Daoy (cell line): ENCODE measurements at regions not wholly inside any gene's neighbourhood (a gene's known extent, or its start where the extent isn't known, plus 50 kb on each side); places are given as distances from the start of the nearest gene placed in this dataset.

Experiments
- DNase-seq: peaks from one replicate; pipeline ENCODE4 v3.0.0-alpha.2; 2015; ENCODE audit warnings: low read depth

- DNase-seq: no peak
Measured at GRCh38 chr2:41663056-41663455, 384.8 kb upstream of the PKDCC start.

GRCh38 chr2:41668529-41668928 lies 379.3 kb upstream of the PKDCC start:
- DNase-seq: no peak

GRCh38 chr2:41678639-41679038 lies 369.2 kb upstream of the PKDCC start:
- DNase-seq: no peak

GRCh38 chr2:41686156-41686555 lies 361.7 kb upstream of the PKDCC start:
- DNase-seq: no peak

- DNase-seq: no peak
Measured at GRCh38 chr2:41691561-41691960, 356.3 kb upstream of the PKDCC start.

GRCh38 chr2:41694536-41695049 lies 353.2 kb upstream of the PKDCC start:
- no peak for DNase-seq

GRCh38 chr2:41695198-41696113 lies 352.4 kb upstream of the PKDCC start:
- DNase-seq: no peak

GRCh38 chr2:41697389-41697788 lies 350.4 kb upstream of the PKDCC start:
- no peak for DNase-seq

- DNase-seq: peak; percentile 30
Measured at GRCh38 chr2:41698678-41699422, 349.0 kb upstream of the PKDCC start.

GRCh38 chr2:41701231-41701630 lies 346.6 kb upstream of the PKDCC start:
- DNase-seq: no peak

- no peak for DNase-seq
Measured at GRCh38 chr2:41703123-41703522, 344.7 kb upstream of the PKDCC start.

GRCh38 chr2:41705634-41706033 lies 342.2 kb upstream of the PKDCC start:
- no peak for DNase-seq

- DNase-seq: no peak
Measured at GRCh38 chr2:41706286-41706685, 341.5 kb upstream of the PKDCC start.

- DNase-seq: no peak
Measured at GRCh38 chr2:41707790-41708451, 339.9 kb upstream of the PKDCC start.

GRCh38 chr2:41709702-41710599 lies 337.9 kb upstream of the PKDCC start:
- no peak for DNase-seq

GRCh38 chr2:41710944-41711343 lies 336.9 kb upstream of the PKDCC start:
- no peak for DNase-seq

- no peak for DNase-seq
Measured at GRCh38 chr2:41711736-41712135, 336.1 kb upstream of the PKDCC start.

GRCh38 chr2:41716497-41716896 lies 331.3 kb upstream of the PKDCC start:
- DNase-seq: no peak

- peak; percentile 29 for DNase-seq
Measured at GRCh38 chr2:41717839-41718238, 330.0 kb upstream of the PKDCC start.

- no peak for DNase-seq
Measured at GRCh38 chr2:41718705-41719104, 329.1 kb upstream of the PKDCC start.

- no peak for DNase-seq
Measured at GRCh38 chr2:41719756-41720155, 328.1 kb upstream of the PKDCC start.
